CD8-positive, alpha-beta memory T cell (primary cell): ENCODE measurements at regions not wholly inside any gene's neighbourhood (a gene's known extent, or its start where the extent isn't known, plus 50 kb on each side); places are given as distances from the start of the nearest gene placed in this dataset.

ENCODE experiments used
- CTCF ChIA-PET: fragments of 350-600 bp; sonication (Branson Sonifier 250); formaldehyde crosslinking; loops from one replicate; lab custom pipeline; 2021; ENCODE audit warnings: antibody characterized with exemption; lab: Charles Lee
- POLR2A ChIA-PET: fragments of 350-600 bp; sonication (Branson Sonifier 250); formaldehyde crosslinking; loops from one replicate; lab custom pipeline; 2021; ENCODE audit warnings: antibody characterized with exemption; lab: Charles Lee
- DNase-seq, 5 donors: peaks; one replicate each; pipeline versions ENCODE4 v3.0.0 to v3.0.0-alpha.2; 2020 to 2022; ENCODE audit warnings: mixed read lengths in 1 of 5
- H3K27ac ChIP-seq: one replicate; pipeline ENCODE4 v1.7.0; 2013; ENCODE audit warnings: low read depth, mild to moderate bottlenecking, low read length, moderate library complexity
- H3K27me3 ChIP-seq: 2 replicates; pipeline ENCODE4 v1.7.0; 2013; ENCODE audit warnings: low read length, mild to moderate bottlenecking; ENCODE audit not compliant: insufficient read depth, poor library complexity, severe bottlenecking
- H3K36me3 ChIP-seq: 2 replicates; pipeline ENCODE4 v1.7.0; 2013; ENCODE audit warnings: mild to moderate bottlenecking, low read length, moderate library complexity; ENCODE audit not compliant: insufficient read depth
- H3K4me1 ChIP-seq: 2 replicates; pipeline ENCODE4 v1.7.0; 2013; ENCODE audit warnings: mild to moderate bottlenecking, low read length, moderate library complexity; ENCODE audit not compliant: insufficient read depth
- H3K4me3 ChIP-seq: 2 replicates; pipeline ENCODE4 v1.7.0; 2013; ENCODE audit warnings: mild to moderate bottlenecking, low read length
- H3K9me3 ChIP-seq: 2 replicates; pipeline ENCODE4 v1.7.0; 2013; ENCODE audit warnings: mild to moderate bottlenecking, low read length
- H3K27ac Mint-ChIP-seq, 8 donors: one replicate each; pipeline ENCODE4 v1.8.0; 2020 to 2021; ENCODE audit warnings: mixed read lengths in 8 of 8, mild to moderate bottlenecking in 6 of 8, inconsistent platforms in 3 of 8, moderate library complexity in 3 of 8
- H3K27me3 Mint-ChIP-seq, 2 donors: one replicate each; pipeline ENCODE4 v1.8.0; 2020 to 2021; ENCODE audit warnings: mixed read lengths in 2 of 2, mild to moderate bottlenecking in 1 of 2, moderate library complexity in 1 of 2
- H3K36me3 Mint-ChIP-seq, 3 donors: one replicate each; pipeline ENCODE4 v1.8.0; 2020 to 2021; ENCODE audit warnings: mixed read lengths in 3 of 3, inconsistent platforms in 1 of 3, mild to moderate bottlenecking in 1 of 3
- H3K4me1 Mint-ChIP-seq, 3 donors: one replicate each; pipeline ENCODE4 v1.8.0; 2020 to 2021; ENCODE audit warnings: mixed read lengths in 3 of 3, inconsistent platforms in 1 of 3, mild to moderate bottlenecking in 1 of 3
- H3K4me3 Mint-ChIP-seq, 7 donors: one replicate each; pipeline ENCODE4 v1.8.0; 2020 to 2021; ENCODE audit warnings: mixed read lengths in 7 of 7, mild to moderate bottlenecking in 6 of 7, moderate library complexity in 4 of 7, inconsistent platforms in 2 of 7
- H3K9me3 Mint-ChIP-seq, 5 donors: one replicate each; pipeline ENCODE4 v1.8.0; 2020 to 2022; ENCODE audit warnings: mixed read lengths in 5 of 5, mild to moderate bottlenecking in 3 of 5, moderate library complexity in 2 of 5, inconsistent platforms in 1 of 5

DNA sequence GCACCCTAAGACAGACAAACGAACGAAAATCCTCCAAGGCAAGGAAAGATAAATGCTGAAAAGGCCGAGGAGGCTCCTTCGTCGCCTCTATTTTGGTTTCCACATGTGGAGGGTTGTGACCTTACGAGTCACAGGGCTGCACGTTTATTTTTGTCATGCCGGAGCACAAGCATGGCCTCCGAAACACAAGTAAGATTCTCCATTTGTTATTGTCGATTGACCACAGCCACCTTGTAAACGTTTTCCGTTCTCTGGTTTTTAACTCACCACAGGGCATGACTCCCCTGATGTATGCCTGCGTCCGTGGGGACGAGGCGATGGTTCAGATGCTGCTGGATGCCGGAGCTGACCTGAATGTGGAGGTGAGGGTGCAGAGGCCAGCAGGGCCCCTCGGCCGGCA, 73.1 kb upstream of the PWP1 start:
- H3K9me3 Mint-ChIP-seq: no peaks in the 10 kb centered on the region
- POLR2A ChIA-PET: interaction anchor here (1.1 kb wide), 1 partner anchor 488 kb away, joined by 6 read pairs; no protein-coding TSS in a partner anchor

GRCh38 chr12:107616941-107617340, 68.7 kb upstream of the PWP1 start:
- no peak for DNase-seq
- Histone ChIP-seq H3K4me3 (no peak overlapping the region), H3K4me1 (no peaks in the 10 kb centered on the region), H3K9me3 (no peaks in the 10 kb centered on the region), H3K36me3 (no peaks in the 10 kb centered on the region), H3K27ac (no peak overlapping the region), H3K27me3 (no peaks in the 10 kb centered on the region)
- H3K27ac Mint-ChIP-seq: no peak overlapping the region
- ChIA-PET POLR2A (no interaction called here), CTCF (no interaction called here)
- H3K4me3 Mint-ChIP-seq: no peak overlapping the region
- H3K27me3 Mint-ChIP-seq: peaks cover 0 to 1% of the 10 kb centered on the region in 2 donors
- no peaks in the 10 kb centered on the region for H3K9me3 Mint-ChIP-seq
- peaks cover 6 to 55% (median 13%) of the 10 kb centered on the region in 3 donors for H3K36me3 Mint-ChIP-seq
- H3K4me1 Mint-ChIP-seq: no peaks in the 10 kb centered on the region

More for the DNA sequence above, 73.1 kb upstream of the PWP1 start:
- Mint-ChIP-seq H3K4me3 (no peak overlapping the region), H3K4me1 (no peaks in the 10 kb centered on the region), H3K36me3 (peaks cover 6 to 29% (median 11%) of the 10 kb centered on the region in 3 donors), H3K27ac (peak overlapping the region in 1 of 8 donors; percentile 79), H3K27me3 (no peaks in the 10 kb centered on the region)
- H3K27ac ChIP-seq: no peak overlapping the region
- H3K9me3 ChIP-seq: no peaks in the 10 kb centered on the region
- H3K4me3 ChIP-seq: no peak overlapping the region
- H3K27me3 ChIP-seq: no peaks in the 10 kb centered on the region
- no peaks in the 10 kb centered on the region for H3K36me3 ChIP-seq
- DNase-seq: no peak
- CTCF ChIA-PET: interaction anchor here (1.1 to 7.6 kb wide), 2 partner anchors 481 to 482 kb away, joined by 3 to 117 read pairs; no protein-coding TSS in a partner anchor
- no peaks in the 10 kb centered on the region for H3K4me1 ChIP-seq

- ChIA-PET POLR2A (no interaction called here), CTCF (no interaction called here)
- no peaks in the 10 kb centered on the region for H3K9me3 ChIP-seq
- H3K36me3 ChIP-seq: no peaks in the 10 kb centered on the region
- H3K4me1 ChIP-seq: no peaks in the 10 kb centered on the region
- Mint-ChIP-seq H3K27me3 (peaks cover 0 to 1% of the 10 kb centered on the region in 2 donors), H3K4me1 (no peaks in the 10 kb centered on the region), H3K27ac (no peak overlapping the region), H3K36me3 (peaks cover 6 to 50% (median 11%) of the 10 kb centered on the region in 3 donors), H3K9me3 (no peaks in the 10 kb centered on the region), H3K4me3 (no peak overlapping the region)
- H3K27ac ChIP-seq: no peak overlapping the region
- H3K27me3 ChIP-seq: no peaks in the 10 kb centered on the region
- H3K4me3 ChIP-seq: no peak overlapping the region
- no peak for DNase-seq
These were observed 67.5 kb upstream of the PWP1 start for GRCh38 chr12:107618106-107618505.

DNA sequence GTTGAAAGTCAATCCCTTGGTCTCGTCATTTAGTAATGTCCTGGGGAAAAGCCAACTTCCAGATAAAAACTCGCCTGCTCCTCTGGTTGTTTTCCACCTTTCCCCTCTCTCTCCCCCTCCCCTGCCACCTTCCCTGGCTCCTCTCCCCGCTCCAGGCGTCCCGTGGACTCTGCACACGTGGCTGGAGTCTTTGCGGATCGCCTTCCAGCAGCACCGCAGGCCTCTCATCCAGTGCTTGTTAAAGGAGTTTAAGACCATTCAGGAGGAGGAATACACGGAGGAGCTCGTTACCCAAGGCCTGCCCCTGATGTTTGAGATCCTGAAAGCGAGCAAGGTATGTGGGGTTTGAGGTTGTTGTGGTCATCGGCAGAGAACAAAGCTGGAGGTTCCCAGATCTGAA, 65.8 kb upstream of the PWP1 start:
- Histone ChIP-seq H3K9me3 (no peaks in the 10 kb centered on the region), H3K4me3 (no peak overlapping the region), H3K4me1 (no peaks in the 10 kb centered on the region), H3K27me3 (no peaks in the 10 kb centered on the region), H3K27ac (no peak overlapping the region), H3K36me3 (no peaks in the 10 kb centered on the region)
- ChIA-PET POLR2A (no interaction called here), CTCF (interaction anchor here (2.2 kb wide), 1 partner anchor 11 kb away, joined by 10 read pairs; no protein-coding TSS in a partner anchor)
- Mint-ChIP-seq H3K36me3 (peaks cover 13 to 53% (median 16%) of the 10 kb centered on the region in 3 donors), H3K27ac (no peak overlapping the region), H3K4me3 (peak overlapping the region in 1 of 7 donors; percentile 23), H3K9me3 (peaks cover 0 to 4% (median 2%) of the 10 kb centered on the region in 5 donors), H3K27me3 (peaks cover 0 to 1% of the 10 kb centered on the region in 2 donors), H3K4me1 (no peaks in the 10 kb centered on the region)
- no peak for DNase-seq

- H3K36me3 ChIP-seq: no peaks in the 10 kb centered on the region
- no peak for DNase-seq
- CTCF ChIA-PET: interaction anchor here (2.1 kb wide), 1 partner anchor 490 kb away, joined by 5 read pairs; no protein-coding TSS in a partner anchor
- no peak overlapping the region for H3K27ac ChIP-seq
- no peak overlapping the region for H3K4me3 ChIP-seq
- H3K27me3 ChIP-seq: no peaks in the 10 kb centered on the region
- H3K9me3 ChIP-seq: no peaks in the 10 kb centered on the region
- H3K4me3 Mint-ChIP-seq: no peak overlapping the region
- H3K4me1 ChIP-seq: no peaks in the 10 kb centered on the region
- no peaks in the 10 kb centered on the region for H3K4me1 Mint-ChIP-seq
- peaks cover 0 to 1% of the 10 kb centered on the region in 2 donors for H3K27me3 Mint-ChIP-seq
- peaks cover 15 to 52% (median 22%) of the 10 kb centered on the region in 3 donors for H3K36me3 Mint-ChIP-seq
- peaks cover 0 to 4% (median 2%) of the 10 kb centered on the region in 5 donors for H3K9me3 Mint-ChIP-seq
- H3K27ac Mint-ChIP-seq: no peak overlapping the region
- POLR2A ChIA-PET: no interaction called here
These were observed 63.6 kb upstream of the PWP1 start for GRCh38 chr12:107622001-107622400.

DNA sequence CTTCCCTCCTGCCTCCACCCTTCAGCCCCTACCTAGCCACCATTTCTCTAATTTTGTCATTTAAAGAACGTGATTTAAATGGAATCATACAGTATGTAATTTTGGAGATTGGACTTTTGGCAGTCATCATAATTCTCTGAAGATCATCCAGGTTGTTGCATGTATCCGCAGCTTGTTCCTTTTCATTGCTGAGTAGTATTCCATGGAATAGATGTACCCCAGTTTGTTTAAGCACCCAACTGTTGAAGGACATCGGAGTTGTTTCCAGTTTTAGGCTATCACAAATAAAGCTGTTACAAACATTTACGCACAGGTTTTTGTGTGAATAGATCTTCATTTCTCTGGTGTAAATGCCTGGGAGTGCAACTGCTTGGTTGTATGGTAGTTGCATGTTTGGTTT, 61.1 kb upstream of the PWP1 start:
- Histone ChIP-seq H3K27ac (no peak overlapping the region), H3K4me1 (no peaks in the 10 kb centered on the region), H3K36me3 (no peaks in the 10 kb centered on the region), H3K27me3 (no peaks in the 10 kb centered on the region), H3K4me3 (no peak overlapping the region), H3K9me3 (no peaks in the 10 kb centered on the region)
- Mint-ChIP-seq H3K27ac (peak overlapping the region in 1 of 8 donors; percentile 31), H3K36me3 (peaks cover 14 to 41% (median 22%) of the 10 kb centered on the region in 3 donors), H3K4me1 (no peaks in the 10 kb centered on the region), H3K9me3 (peaks cover 0 to 4% (median 2%) of the 10 kb centered on the region in 5 donors), H3K27me3 (peaks cover 0 to 1% of the 10 kb centered on the region in 2 donors), H3K4me3 (no peak overlapping the region)
- ChIA-PET POLR2A (no interaction called here), CTCF (interaction anchor here (1.1 kb wide), 1 partner anchor 10 kb away, joined by 3 read pairs; no protein-coding TSS in a partner anchor)
- no peak for DNase-seq

DNA sequence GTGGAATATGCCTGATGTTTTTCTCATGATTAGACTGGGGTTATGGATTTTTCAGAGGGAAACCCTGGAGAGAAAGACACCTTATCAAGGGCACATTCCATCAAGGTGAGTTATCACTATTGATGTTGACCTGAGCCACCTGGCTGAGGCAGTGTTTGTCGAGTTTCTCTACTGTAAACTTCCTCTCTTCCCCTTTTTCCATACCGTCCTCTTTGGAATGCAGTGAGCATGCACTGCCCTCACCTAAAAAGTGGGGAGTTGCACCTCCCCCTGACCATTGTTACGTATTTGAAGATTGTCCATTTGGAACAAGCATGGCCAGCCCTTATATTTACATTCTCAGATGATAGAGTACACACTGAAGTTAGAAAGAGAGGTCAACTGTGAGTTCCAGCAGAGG, 53.9 kb upstream of the PWP1 start:
- Histone ChIP-seq H3K27me3 (no peaks in the 10 kb centered on the region), H3K4me1 (no peaks in the 10 kb centered on the region), H3K27ac (no peak overlapping the region), H3K36me3 (no peaks in the 10 kb centered on the region), H3K4me3 (no peak overlapping the region), H3K9me3 (no peaks in the 10 kb centered on the region)
- H3K4me3 Mint-ChIP-seq: no peak overlapping the region
- peaks cover 0 to 2% of the 10 kb centered on the region in 2 donors for H3K27me3 Mint-ChIP-seq
- H3K36me3 Mint-ChIP-seq: peaks cover 4 to 28% (median 6%) of the 10 kb centered on the region in 3 donors
- H3K9me3 Mint-ChIP-seq: no peaks in the 10 kb centered on the region
- H3K27ac Mint-ChIP-seq: peak overlapping the region in 1 of 8 donors; percentile 38
- ChIA-PET POLR2A (no interaction called here), CTCF (no interaction called here)
- DNase-seq: no peak
- no peaks in the 10 kb centered on the region for H3K4me1 Mint-ChIP-seq

DNA sequence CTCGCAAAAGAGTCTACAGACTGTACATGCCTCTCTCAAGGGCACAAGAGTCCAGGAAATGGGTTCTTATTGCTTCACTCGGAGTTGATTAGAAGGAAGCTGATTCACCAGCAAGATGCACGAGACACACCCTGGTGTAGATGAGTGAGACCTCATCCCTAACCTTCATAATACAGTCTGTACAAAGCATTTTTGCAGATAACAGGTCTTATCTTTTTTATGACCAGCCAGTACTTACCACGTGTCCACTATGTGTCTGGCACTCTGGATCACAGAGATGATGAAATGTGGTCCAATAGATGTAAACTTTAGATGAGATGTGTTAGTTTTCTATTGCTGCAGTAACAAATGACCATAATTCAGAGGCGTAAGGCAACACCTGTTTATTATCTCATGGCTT, 53.4 kb upstream of the PWP1 start:
- H3K4me1 Mint-ChIP-seq: no peaks in the 10 kb centered on the region
- CTCF ChIA-PET: interaction anchor here (1.0 kb wide), 1 partner anchor 9 kb away, joined by 3 read pairs; no protein-coding TSS in a partner anchor

More for the DNA sequence above, 53.4 kb upstream of the PWP1 start:
- H3K36me3 ChIP-seq: no peaks in the 10 kb centered on the region
- no peaks in the 10 kb centered on the region for H3K9me3 Mint-ChIP-seq
- H3K36me3 Mint-ChIP-seq: peaks cover 3 to 27% (median 6%) of the 10 kb centered on the region in 3 donors
- no peak for DNase-seq
- POLR2A ChIA-PET: no interaction called here
- H3K4me3 ChIP-seq: no peak overlapping the region
- no peaks in the 10 kb centered on the region for H3K9me3 ChIP-seq
- H3K27me3 Mint-ChIP-seq: peaks cover 0 to 2% of the 10 kb centered on the region in 2 donors
- H3K27ac Mint-ChIP-seq: no peak overlapping the region
- no peaks in the 10 kb centered on the region for H3K27me3 ChIP-seq
- no peaks in the 10 kb centered on the region for H3K4me1 ChIP-seq
- no peak overlapping the region for H3K27ac ChIP-seq
- H3K4me3 Mint-ChIP-seq: no peak overlapping the region
